Fibroblast of skin of left quadriceps (primary cell): ENCODE measurements at regions not wholly inside any gene's neighbourhood (a gene's known extent, or its start where the extent isn't known, plus 50 kb on each side); places are given as distances from the start of the nearest gene placed in this dataset.

Experiments
- DNase-seq, 2 experiments: peaks; one replicate each; pipeline ENCODE4 v3.0.0-alpha.2; 2013; ENCODE audit warnings: low read depth in 2 of 2

GRCh38 chr4:138925495-138925894, 90.1 kb upstream of the NOCT start:
- DNase-seq, result no peak

- peak; percentile 54 to 62 for DNase-seq
Observed at GRCh38 chr4:138919094-138919936, 96.3 kb upstream of the NOCT start.

DNA sequence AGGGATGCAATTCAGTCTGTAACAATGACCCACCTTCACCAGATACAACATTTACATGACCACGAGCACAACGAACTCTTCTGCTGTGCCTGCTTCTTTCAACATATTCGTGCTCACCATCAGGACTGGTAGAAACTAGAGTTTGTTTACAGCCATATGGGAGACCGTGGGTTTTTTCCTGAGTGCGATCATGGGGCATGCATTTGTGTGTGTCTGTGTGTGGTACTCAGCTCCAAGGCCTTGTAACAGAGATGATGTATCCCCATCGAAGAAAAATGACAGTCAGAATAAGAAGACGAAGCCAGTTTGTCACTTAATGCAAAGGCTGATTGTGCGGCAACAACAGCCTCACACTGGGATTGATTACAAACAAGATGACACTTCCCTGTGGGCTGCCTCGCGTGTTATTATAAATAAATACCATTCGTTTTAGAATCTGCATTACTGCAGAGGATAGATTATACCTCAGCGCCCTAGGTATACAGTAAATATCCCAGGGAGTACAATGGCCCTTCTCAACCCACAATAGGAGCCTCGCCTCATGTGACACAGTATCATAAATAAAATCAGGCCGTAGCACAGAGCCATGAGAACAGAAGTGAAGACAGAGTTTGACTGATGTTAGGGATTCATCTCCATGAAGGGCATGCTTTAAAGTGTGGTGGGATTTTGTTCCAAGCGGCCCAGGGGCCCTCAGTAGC, 97.3 kb upstream of the NOCT start:
- no peak for DNase-seq

- no peak for DNase-seq
Observed at GRCh38 chr4:138916763-138917162, 98.8 kb upstream of the NOCT start.

DNA sequence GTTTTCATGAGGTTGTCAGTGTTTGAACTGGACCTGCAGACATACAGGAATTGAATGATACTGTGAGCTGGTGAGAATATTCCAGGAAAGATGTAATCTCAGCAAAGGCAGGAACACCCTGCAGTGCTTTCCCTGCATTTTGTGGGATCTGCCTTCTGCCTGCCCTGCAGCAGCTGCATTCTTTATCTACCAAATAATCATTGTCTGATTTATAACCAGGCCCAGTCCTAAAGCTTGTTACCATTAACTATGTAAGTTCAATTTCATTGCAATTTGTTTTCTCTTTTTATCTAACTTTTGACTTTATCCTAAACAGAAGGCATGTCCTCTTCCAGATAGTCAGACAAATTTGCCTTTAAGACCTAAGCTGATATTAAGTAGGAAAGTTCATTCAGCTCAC, 99.8 kb upstream of the NOCT start:
- no peak for DNase-seq

DNA sequence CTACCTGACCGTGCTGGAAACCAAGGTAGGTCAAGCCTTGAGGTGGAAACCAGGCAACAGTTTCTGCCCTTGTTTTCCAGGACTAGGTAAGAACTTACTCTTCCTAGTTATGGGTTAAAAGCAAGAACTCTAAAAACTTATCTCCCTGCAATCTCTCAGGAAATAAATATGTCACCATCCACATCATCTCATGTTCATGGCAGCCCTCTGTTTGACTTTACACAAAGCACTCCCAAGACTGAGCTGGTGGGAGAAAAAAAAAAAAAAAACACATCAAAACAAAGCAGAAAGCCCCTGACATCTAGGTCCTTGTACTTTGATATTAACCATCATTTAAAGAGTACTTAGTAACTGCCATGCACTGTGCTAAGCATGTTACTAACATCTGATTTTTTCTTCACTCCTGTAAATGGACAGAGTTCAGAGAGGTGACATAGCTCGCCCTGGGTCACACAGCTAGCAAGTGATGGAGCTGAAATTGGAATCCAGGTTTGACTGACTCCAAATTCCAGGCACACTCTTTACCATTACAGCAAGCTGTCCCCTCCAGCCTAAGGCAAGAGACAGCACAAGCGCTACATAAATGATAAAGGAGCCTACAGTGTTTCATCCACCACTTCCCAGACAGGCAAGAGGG, 102.8 kb upstream of the NOCT start:
- no peak for DNase-seq

- no peak for DNase-seq
Observed at GRCh38 chr4:138911909-138912703, 103.5 kb upstream of the NOCT start.

- DNase-seq, result no peak
Observed at GRCh38 chr4:138910914-138911336, 104.7 kb upstream of the NOCT start.

DNA sequence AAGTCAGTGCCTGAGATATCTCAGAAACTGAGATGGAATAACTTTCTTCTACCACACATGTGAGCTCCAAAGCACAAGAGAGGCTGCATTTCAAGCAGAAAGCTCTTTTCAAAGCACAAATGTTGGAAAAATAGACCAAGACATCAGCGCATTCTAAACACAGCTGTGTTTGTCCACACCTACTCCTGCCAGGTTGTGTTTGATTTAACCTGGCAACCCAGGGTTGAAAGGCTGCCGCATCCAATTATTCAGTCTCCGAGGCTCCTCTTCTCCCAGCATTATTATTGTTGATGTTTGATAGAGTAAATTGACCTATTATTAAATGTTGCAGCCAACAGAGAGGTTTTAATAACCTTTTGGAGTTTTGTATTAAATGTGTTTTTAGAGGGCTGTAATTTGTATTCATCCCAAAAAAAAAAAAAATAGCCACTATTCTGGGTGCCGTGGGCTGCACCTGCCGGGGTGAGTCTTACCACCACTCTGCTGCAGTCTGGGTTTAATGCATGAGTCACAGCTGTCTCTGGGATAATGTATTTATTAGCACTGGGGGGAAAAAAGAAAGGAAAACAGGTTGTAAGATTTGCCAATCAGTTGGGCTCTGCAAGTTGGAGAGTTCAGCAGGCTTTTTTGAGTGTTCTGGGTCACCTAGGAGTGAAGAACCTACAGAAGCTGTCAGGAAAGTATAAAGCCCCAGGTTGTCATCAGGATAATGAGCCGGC, 105.2 kb upstream of the NOCT start:
- DNase-seq, result no peak

GRCh38 chr4:138909587-138909986, 106.0 kb upstream of the NOCT start:
- no peak for DNase-seq

DNA sequence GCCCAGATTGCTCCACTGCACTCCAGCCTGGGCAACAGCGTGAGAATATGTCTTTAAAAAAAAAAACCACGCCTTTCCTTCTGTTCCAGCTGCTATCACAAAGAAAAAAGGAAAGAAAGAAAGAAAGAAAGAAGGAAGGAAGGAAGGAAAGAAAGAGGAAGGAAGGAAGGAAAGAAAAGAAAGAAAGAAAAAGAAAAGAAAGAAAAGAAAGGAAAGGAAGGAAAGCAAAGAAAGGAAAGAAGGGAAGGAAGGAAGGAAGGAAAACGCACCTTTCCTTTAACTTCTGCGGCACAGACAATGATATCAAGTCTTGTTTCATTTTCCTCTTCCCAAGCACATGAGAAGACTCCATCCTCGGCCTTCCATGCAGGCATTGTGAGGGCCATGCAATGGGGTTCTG, 107.4 kb upstream of the NOCT start:
- DNase-seq, result no peak

- DNase-seq, result no peak
Observed at GRCh38 chr4:138907174-138907573, 108.4 kb upstream of the NOCT start.

GRCh38 chr4:138904793-138905192, 110.8 kb upstream of the NOCT start:
- DNase-seq, result no peak

DNA sequence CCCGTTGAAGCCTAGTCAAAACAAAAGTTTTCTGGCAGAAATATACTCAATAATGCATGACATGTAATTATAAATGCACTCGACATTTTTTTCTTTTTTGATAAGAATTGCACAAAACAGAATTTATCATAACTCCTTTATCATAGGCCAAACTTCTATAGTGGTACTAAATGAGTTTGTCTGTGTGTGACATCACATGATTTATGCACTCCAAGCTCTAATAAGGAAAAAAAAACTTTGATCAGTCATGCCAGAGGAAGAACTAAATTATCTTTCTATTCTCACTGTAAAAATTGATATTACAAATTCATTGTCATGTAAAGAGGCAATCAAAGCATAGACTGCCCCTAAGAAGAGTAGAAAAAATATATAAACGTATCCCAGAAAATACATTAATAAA, 112.4 kb upstream of the NOCT start:
- DNase-seq, result no peak

- no peak for DNase-seq
Observed at GRCh38 chr4:138902705-138903104, 112.9 kb upstream of the NOCT start.

DNA sequence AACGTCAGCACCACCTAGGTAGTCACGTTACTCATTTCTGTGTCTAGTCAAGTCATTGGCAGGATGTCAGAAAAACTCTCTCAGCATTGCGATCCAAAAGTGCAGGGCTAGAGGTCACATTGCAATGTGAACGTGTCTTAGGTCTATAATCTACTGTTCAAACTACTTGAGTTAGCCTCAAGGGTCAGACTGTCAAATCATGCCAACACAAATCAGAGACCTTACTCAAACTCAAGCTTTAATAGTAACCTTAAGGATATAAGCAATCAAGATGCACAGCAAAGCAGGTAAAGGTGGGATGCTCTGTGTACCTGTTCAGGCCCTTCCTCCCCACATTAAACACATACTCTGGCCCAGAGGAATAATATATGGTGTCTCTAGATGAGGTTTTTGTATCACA, 114.4 kb upstream of the NOCT start:
- no peak for DNase-seq

GRCh38 chr4:138899999-138900398, 115.6 kb upstream of the NOCT start:
- DNase-seq, result no peak

- no peak for DNase-seq
Observed at GRCh38 chr4:138898282-138898681, 117.3 kb upstream of the NOCT start.

- DNase-seq, result peak in 1 of 2 experiments; percentile 36
Observed at GRCh38 chr4:138897811-138898226, 117.8 kb upstream of the NOCT start.

- no peak for DNase-seq
Observed at GRCh38 chr4:138894709-138895108, 120.9 kb upstream of the NOCT start.

DNA sequence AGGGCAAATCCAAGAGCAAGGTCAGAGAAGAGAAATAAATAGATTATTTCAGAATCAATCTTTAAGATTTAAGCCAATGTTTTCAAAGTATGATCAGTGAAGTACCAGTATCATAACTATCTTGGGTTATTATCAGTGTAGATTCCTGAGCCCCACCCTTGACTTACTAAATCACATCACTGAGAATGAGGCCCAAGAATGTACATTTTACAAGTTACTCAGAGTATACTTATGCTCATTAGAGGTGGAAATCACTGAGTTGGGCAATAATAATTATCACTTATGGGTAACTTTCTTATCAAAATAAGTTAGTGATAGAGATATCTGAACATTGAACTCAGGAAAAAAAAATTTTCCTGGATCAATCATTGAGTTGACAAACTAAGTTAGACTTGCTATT, 121.6 kb upstream of the NOCT start:
- DNase-seq, result no peak
